Activated naive CD4-positive, alpha-beta T cell treated with anti-CD3 and anti-CD28 coated beads, Interleukin-2, amount 50 U/mL, for 72 hours (primary cell): ENCODE measurements at regions not wholly inside any gene's neighbourhood (a gene's known extent, or its start where the extent isn't known, plus 50 kb on each side); places are given as distances from the start of the nearest gene placed in this dataset.
"Not testable (repeated sequence)": the region's sequence is repeated elsewhere in the genome, so short reads cannot be mapped to it uniquely, and the experiment has no call there.

ENCODE experiments used
- ATAC-seq, 2 donors: fragments of 150-1000 bp; cut with Tn5 transposase; 2 replicates each; pipeline ENCODE4 v1.10.0; 2021; ENCODE audit warnings: mild to moderate bottlenecking in 2 of 2, moderate library complexity in 2 of 2
- DNase-seq, 2 donors: peaks; one replicate each; pipeline ENCODE4 v3.0.0; 2021 to 2022; ENCODE audit warnings: low spot score in 2 of 2
- H3K27ac Mint-ChIP-seq, 2 donors: one replicate each; pipeline ENCODE4 v1.8.0; 2022; ENCODE audit warnings: mild to moderate bottlenecking in 2 of 2, mixed read lengths in 2 of 2
- H3K36me3 Mint-ChIP-seq, 2 donors: one replicate each; pipeline ENCODE4 v1.8.0; 2022; ENCODE audit warnings: mixed read lengths in 2 of 2
- H3K9me3 Mint-ChIP-seq, 2 donors: one replicate each; pipeline ENCODE4 v1.8.0; 2022; ENCODE audit warnings: mixed read lengths in 2 of 2

GRCh38 chr6:72564231-72564630, 57.6 kb upstream of the KCNQ5 start:
- ATAC-seq (no peak), DNase-seq (no peak)
- Mint-ChIP-seq H3K27ac (no peak overlapping the region), H3K9me3 (no peaks in the 10 kb centered on the region), H3K36me3 (peaks cover 7% of the 10 kb centered on the region in 2 donors)

- not testable (repeated sequence) for H3K9me3 Mint-ChIP-seq, ATAC-seq, H3K27ac Mint-ChIP-seq, DNase-seq
- peaks cover 15 to 16% of the 10 kb centered on the region in 2 donors for H3K36me3 Mint-ChIP-seq
Observed at GRCh38 chr6:72571993-72572392, 49.9 kb upstream of the KCNQ5 start.
